GM21737 (cell line): ENCODE measurements at regions not wholly inside any gene's neighbourhood (a gene's known extent, or its start where the extent isn't known, plus 50 kb on each side); places are given as distances from the start of the nearest gene placed in this dataset.
"Not testable (repeated sequence)": the region's sequence is repeated elsewhere in the genome, so short reads cannot be mapped to it uniquely, and the experiment has no call there.

Experiments
- ATAC-seq: cut with Tn5 transposase; IDR thresholded peaks from one replicate; pipeline ENCODE4 v1.9.1; 2021; ENCODE audit warnings: mild to moderate bottlenecking, moderate library complexity; ENCODE audit not compliant: unreplicated experiment

DNA sequence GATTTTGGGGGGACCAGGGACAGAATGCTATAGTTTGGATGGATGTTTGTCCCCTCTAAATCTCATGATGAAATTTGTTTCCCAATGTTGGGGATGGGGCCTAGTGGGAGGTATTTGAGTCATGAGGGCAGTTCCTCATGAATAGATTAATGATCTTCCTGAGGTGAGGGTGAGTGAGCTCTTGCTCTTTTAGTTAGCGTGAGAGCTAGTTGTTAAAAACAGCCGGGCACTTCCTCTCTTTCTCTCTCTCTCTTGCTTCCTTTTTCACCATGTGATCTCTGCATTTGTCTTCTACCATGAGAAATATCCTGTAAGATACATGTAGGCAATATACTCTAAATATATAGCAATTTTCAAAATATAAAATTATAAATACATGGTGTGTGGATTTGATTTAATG is 290.8 kb upstream of the PCDH9 start:
- ATAC-seq = no peak

DNA sequence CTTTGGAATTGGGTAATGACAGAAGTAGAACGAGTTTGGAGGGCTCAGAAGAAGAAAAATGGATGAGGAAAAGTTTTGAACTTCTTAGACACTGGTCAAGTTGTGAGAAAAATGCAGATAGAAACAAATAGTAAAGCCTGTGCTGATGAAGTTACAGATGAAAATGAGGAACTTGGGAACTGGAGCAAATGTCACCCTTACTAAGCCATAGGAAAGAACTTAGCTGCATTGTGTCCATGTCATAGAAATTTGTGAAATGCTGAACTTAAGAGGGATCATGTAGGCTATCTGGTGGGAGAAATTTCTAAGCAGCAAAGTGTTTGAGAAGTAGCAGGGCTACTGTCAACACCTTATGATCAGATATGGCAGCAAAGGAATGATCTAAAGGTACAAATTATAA is 289.2 kb upstream of the PCDH9 start:
- no peak for ATAC-seq

DNA sequence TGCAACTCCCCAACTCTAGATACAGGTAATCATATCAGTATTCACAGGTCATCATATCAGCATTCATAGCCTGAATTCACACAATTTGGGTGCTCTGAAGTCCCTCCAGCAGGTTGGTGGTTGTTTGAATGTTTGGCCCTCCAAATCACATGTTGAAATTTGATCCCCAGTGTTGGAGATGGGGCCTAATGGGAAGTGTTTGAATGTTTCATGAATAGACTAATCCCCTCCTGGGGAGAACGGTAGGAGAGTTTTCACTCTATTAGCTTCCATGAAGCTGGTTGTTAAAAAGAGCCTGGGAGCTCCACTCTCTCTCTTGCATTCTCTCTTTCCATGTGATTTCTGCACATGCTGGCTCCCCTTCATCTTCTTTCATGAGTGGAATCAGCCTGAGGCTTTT is 288.6 kb upstream of the PCDH9 start:
- no peak for ATAC-seq

DNA sequence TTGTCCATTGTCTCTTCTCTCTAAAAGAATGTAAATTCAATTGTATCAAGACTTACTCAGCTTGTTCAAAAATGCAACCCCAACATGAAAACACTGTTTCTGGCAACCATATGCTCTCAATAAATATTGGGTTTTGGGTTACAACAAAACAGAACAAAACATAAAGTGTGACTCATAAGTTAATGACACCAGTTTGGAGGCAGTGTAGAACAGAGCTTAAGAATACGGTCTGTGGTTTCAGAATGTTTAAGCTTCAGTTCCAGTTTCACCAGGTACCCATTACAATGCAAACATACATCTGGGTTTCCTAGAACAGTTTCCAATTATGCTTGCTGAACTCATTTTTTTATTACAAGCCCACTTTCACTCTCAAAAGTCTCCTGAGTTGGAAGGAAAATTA is 285.8 kb upstream of the PCDH9 start:
- ATAC-seq = peak; percentile 86

DNA sequence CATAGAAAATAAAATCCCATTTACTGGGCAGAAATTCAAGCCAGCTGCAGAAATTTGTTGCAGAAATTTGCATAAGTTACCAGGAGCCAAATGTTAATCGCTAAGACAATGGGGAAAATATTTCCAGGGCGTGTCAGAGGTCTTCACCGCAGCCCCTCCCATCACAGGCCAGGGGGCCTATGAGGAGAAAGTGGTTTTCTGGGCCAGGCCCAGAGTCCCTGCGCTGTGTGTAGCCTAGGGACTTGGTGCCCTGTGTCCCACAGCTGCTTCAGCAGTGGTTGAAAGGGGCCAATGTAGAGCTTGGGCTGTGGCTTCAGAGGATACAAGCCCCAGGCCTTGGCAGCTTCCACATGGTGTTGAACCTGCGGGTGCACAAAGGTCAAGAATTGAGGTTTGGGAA is 278.9 kb upstream of the PCDH9 start:
- no peak for ATAC-seq

DNA sequence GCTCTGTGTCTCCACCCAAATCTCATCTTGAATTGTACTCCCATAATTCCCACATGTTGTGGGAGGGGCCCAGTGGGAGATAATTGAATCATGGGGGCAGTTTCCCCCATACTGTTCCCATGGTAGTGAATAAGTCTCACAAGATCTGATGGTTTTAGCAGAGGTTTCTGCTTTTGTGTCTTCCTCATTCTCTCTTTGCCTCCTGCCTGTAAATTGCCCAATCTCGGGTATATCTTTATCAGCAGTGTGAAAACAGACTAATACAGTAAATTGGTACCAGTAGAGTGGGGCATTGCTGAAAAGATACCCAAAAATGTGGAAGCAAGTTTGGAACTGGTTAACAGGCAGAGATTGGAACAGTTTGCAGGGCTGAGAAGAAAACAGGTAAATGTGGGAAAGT is 278.1 kb upstream of the PCDH9 start:
- ATAC-seq = not testable (repeated sequence)

DNA sequence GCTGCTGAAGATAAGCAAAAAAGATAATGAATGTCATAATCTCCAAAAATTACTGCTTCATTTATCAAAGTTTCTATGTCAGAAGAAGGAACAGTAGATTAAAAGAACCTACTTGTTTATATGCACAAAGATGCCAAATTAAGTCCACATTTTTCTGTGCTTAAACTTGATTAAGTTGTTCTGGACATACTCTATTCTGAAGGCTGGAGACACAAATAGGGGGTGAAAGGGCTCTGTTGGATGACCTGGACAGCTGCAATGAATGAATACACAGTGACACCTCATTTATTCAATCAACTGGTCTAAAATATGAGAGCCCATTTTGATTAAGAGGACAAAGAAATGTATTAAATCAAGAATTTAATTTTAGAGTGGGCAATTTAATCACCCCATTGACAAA is 276.3 kb upstream of the PCDH9 start:
- no peak for ATAC-seq

DNA sequence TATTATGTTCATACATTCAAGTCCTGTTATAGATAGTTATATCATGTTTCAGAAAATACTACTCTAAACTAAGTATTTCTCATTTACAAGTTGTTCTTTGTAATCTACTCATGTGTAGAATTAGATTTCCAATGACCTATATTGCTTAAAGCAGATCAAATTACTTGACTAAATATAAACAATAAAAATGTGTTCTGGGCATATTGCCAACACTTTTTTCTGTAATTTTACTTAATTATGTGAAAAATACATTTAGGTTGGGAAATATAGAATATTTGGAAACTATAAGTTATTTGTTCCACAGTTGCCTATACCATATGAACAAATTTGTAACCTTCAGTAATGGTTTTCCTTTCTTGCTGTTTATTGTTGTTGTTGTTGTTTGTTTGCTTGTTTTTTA is 275.2 kb upstream of the PCDH9 start:
- no peak for ATAC-seq

DNA sequence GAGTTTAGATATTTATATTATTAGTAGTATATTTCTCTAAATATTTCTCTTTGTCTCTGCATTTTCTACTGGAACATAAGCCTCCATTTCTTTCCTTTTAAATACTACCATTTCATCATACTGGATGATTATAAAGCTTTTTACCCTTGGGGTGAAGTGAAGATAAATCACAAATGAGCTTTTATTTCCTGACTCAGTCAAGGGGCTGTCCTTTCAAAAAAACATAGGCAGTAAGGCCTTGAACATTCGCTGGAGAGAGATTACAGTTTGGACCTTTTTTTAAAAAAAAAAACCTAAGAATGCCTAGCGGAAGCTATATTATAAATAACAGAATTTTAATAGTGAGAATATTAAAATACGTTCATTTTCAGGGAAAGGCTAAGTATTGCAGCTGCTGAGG is 268.8 kb upstream of the PCDH9 start:
- no peak for ATAC-seq

DNA sequence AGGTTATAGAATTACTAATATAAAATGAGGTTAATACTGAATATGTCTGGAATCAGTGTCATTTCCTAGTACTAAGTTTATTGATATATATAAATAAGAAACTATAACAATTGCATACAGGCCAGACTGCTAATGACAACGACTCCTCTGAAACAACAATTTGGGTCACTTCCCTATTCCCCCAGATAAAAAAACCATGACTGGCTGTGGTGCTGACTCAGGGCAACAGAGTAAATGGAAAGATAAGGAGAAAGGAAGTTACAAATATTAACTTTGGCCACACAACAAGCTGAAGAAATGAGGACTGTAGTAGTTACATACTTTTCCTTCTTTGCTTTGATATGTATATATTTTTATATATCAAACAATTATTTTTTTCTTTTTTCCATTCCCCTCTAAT is 263.7 kb upstream of the PCDH9 start:
- ATAC-seq = no peak

DNA sequence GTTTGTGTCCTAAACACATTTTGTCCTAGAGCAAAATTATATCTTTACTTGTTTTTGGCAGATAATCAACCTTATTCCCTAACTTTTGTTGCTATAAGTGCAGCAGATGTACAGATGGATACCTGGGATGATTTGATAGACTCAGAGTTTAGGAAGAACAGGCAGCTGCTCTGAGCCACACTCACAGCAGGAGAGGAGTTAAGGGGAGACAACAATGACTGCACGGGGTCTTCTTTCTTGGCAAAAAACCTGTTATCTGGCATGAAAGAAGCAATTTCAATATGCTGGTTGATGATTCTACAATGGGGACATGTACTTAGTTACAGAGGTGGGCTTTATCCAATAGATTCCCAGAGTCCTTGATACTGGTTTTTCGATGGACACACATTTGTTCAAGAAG is 258.9 kb upstream of the PCDH9 start:
- no peak for ATAC-seq

DNA sequence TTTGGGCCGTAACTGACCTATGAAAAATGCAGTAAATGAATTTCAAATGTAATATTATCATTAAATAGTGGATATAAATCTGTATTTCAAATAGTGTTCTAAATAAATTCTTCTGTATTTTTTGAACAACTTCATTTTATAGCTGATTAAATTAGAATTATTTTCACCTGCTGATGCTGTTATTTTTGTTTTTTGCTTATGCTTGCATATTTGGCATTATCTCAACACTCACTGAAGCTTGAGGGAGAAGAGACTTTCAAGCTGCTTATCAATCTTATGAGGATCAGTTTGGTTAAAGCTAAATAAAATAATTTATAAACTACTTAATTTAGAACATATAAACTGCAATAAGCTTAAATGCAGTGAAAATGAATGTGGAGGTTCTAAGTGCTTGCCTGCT is 251.3 kb upstream of the PCDH9 start:
- no peak for ATAC-seq

DNA sequence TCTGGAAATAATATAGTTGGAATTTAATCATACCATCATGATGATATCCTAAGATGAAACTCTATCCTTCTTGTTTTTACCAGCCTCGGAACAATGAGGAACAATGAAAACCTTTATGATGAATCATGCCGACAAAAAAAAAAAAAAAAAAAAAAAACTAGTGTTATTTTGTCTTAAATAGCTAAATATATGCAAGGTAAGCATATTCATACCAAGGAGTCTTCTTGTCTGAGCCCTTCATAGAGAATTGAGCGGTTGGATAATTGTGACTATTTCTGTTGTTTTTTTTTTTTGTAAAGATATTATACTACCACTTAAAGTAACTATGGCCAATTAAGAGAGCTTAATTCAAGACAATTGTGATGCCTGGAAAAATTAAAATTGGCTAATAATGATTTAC is 244.0 kb upstream of the PCDH9 start:
- no peak for ATAC-seq

DNA sequence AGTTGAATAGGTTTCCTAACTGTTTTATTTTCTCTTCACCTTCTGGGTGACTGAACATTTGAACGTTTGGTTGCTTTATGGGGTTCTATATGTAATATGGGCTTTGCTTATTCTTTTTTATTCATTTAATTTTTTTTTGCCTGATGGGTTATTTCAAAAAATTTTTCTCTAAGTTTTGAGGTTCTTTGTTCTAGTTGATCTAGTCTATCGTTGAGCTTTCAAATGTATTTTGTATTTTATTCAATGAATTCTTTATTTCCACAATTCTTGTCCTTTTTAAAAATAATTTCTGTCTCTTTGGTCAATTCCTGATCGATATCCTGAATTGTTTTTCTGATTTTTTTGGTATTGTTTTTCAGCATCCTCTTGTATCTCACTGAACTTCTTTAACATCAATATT is 239.5 kb upstream of the PCDH9 start:
- ATAC-seq = no peak

DNA sequence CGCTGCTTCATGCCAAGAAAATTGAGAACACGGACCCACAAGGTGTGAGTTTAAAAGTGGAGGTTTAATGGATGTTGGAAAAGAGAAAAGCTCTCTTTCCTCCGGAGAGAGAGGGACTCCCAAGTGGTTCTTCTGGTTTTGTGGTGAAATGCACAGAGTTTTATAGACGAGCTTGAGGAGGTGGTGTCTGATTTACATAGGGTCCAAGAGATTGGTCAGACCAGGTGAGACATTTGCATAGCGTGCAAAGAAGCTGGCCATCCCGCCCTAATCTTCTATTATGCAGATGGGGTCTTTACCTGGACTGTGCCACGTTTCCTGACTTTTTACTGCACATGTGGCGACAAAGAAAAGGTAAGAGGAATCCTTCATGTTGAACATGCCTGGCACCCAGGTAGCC is 236.4 kb upstream of the PCDH9 start:
- no peak for ATAC-seq

DNA sequence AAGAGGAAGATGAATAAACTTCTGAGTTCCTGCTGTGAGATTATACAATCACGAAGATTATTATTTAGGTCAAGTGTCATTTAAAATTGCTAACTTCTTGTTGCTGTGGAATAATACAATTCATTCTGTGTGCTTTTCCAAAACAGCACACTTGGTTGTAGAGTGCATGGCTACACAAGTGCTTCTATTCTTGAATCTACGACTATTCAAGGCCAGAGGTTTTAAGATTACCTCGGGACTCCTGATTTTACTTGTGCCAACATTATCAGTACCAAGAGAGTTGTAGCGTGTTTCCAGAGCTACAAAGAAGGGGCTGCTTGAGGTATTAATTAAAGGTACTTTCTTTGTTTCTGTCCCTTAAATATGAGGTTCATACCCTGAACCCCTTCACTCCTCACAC is 234.0 kb upstream of the PCDH9 start:
- no peak for ATAC-seq

DNA sequence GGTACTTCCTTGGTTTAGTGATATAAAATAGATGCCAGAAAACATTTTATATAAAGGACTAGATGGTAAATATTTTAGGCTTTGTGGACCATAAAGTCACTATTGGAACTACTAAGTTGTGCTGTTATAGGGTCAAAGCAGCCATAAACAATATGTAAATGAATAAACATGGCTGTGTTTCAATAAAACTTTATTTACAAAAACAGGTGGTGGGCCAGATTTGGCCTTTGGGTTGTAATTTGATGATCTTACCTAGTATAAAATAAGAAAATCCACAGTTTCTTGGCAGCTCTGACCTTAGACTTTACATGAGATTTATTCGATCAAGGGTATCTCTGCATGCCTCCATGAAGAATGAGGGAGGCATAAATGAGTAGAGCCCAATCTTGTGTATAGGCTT is 232.0 kb upstream of the PCDH9 start:
- no peak for ATAC-seq

DNA sequence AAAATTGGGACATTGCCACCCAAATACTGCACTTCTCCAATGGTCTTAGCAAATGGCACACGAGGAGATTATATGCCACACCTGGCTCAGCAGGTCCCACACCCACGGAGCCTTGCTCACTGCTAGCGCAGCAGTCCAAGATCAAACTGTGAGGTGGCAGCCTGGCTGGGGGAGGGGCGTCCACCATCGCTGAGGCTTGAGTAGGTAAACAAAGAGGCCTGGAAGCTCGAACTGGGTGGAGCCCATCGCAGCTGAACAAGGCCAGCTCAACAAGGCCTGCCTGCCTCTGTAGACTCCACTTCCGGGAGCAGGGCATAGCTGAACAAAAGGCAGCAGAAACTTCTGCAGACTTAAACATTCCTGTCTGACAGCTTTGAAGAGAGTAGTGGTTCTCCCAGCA is 222.4 kb upstream of the PCDH9 start:
- not testable (repeated sequence) for ATAC-seq

DNA sequence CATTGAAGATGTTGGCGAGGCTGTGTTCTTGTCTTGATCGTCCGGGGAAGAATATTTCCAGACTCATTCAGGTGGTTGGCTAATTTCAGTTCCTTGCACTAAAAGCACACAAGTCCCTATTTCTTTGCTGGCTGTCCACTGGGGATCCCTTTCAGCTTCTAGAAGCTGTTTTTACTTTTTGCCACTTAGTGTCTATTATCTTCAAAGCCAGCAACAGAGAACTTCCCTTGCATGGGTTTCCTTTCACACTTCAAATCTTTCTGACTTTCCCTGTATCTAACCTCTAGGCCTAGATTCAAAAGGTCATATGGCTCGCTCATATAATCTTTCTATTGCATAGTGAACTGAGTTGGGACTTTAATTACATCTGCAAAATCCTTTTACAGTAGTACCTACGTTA is 215.3 kb upstream of the PCDH9 start:
- ATAC-seq = no peak

DNA sequence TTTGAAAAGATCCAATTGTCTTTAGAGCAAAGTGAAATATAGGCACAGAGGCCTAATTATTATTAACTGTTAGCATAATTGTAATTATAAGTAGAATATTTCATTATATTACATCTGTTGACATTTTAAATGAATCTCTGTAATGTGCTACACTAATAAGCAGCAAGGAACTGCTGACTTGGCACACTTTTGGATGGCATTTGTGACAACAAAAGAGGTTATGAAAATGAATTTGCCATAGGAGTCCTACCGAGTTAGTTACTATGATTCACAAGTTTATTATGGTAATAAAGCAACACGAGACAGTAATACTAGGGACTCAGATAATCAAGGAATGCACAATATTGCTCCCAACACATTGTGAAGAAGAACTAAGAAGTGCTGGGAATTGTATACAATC is 213.8 kb upstream of the PCDH9 start:
- no peak for ATAC-seq

DNA sequence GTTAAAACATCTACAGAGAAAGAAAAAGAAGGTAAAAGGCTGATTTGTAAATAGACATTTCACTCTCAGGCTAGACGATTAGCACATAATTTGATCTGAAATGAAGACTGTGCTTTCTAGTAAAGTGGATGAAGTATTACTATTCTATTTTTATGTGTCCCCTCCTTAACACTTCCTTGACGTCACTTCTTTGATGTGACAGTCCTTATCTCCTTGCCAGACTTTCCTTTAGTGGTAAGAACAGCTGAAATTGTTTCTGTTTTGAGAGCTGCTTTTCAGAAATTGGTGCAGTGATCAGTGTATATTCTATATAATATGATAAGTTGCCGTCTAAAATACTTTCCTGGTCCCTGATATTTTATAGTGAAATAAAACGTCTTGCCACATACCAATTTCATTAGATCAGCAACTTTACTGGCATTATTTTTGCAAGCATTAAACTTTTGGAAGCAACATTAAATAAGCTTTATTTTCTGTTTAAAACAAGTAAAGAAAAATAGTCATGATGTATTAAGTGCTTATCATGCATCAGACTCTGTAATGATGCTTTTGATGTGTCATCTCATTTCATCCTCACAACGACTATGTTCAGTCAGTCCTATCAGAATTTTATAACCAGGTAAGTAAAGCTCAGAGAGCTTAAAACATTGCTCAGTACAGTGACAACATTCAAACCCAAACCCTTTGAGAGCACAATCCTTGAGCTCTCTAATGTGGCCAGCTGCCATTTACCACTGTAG is 210.3 kb upstream of the PCDH9 start:
- no peak for ATAC-seq

DNA sequence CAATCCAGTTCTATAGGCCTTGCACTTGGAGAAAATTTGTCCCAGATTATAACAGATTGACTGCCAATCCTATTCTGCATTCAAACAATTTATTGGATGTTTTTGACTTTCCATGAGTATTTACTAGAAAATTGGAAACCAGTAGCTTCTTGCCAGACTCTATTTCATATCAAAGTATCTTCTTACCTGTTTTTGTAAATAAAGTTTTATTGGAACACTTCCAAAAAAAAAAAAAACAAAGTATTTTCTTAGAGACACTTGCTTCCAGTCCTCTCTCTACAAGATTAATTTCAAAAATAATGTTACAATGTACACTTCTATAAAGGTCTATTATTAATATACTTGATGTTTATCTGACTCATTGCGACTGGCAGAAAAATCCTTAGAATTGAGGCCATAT is 209.2 kb upstream of the PCDH9 start:
- ATAC-seq = no peak

DNA sequence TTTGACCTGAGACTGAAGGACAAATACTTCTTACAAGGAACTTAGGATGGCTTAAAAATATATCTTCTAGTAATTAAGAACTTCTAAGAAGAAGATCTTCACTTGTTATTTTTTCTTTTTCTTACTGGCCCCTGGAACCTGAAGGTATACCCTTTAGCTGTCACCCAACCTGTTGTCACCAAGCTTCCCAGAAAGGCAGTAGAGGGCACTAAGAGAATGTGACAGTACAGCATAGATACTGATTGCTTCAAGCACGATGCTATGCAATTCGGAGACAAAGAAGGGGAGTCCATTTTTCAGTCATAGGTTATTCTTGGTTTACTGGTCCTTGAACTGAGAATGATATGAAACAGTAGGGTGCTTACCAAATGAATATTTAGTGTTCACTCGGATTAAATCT is 208.3 kb upstream of the PCDH9 start:
- ATAC-seq = no peak
